ENCODE measurements at regions not wholly inside any gene's neighbourhood (a gene's known extent, or its start where the extent isn't known, plus 50 kb on each side); places are given as distances from the start of the nearest gene placed in this dataset.

DNA sequence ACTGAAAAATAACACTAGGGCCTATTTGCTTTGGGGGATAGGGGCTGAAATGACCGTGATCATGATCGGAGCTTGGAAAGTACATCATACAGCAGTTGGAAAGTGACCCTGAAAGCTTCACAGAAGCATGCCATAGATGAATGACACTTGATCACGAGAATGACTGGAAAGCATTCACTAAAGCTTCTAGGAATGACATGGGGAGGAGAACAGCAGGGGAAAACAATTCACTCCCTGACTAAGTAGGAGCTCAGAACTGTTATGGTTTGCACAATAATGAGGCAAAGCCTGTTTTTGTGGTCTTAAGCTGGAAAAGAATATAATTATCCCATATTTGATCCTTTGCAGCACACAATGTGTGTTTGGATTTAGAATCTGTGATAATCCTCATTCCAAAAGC, 237.5 kb downstream of the NOL4 start:
- TF ChIP-seq, protein P1, sequence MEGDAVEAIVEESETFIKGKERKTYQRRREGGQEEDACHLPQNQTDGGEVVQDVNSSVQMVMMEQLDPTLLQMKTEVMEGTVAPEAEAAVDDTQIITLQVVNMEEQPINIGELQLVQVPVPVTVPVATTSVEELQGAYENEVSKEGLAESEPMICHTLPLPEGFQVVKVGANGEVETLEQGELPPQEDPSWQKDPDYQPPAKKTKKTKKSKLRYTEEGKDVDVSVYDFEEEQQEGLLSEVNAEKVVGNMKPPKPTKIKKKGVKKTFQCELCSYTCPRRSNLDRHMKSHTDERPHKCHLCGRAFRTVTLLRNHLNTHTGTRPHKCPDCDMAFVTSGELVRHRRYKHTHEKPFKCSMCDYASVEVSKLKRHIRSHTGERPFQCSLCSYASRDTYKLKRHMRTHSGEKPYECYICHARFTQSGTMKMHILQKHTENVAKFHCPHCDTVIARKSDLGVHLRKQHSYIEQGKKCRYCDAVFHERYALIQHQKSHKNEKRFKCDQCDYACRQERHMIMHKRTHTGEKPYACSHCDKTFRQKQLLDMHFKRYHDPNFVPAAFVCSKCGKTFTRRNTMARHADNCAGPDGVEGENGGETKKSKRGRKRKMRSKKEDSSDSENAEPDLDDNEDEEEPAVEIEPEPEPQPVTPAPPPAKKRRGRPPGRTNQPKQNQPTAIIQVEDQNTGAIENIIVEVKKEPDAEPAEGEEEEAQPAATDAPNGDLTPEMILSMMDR (IDR thresholded peaks at IDR 0.05): no peak

DNA sequence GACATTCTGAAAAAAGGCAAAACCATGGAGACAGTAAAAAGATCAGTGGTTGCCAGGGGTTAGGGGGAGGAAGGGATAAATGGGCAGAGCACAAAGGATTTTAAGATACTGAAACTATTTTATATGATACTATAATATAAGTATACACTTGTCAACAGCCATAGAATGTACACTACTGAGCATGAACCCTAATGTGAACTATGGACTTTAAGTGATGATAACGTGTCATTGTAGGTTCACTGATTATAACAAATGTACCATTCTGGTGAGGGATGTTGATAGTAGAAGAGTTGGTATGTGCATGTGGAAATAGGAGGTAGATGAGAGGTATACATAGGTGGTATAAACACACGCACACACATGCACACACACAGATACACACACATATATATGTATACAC, 241.6 kb downstream of the NOL4 start:
- Mint-ChIP-seq H3K36me3 (ENCODE audit: low read depth) (no peaks in the 10 kb centered on the region), H3K9me3 (no peaks in the 10 kb centered on the region), H3K4me3 (no peak overlapping the region), H3K27ac (no peak overlapping the region), H3K4me1 (no peaks in the 10 kb centered on the region), H3K27me3 (ENCODE audit: low read depth, poor library complexity) (no peaks in the 10 kb centered on the region)
- TF ChIP-seq, protein P1 (IDR thresholded peaks at IDR 0.05): no peak
- no peak for DNase-seq

More for the DNA sequence above, 237.5 kb downstream of the NOL4 start:
- no peaks in the 10 kb centered on the region for H3K27me3 Mint-ChIP-seq (ENCODE audit: low read depth, poor library complexity)
- no peak for DNase-seq
- no peak overlapping the region for H3K27ac Mint-ChIP-seq
- no peak overlapping the region for H3K4me3 Mint-ChIP-seq
- H3K9me3 Mint-ChIP-seq: no peaks in the 10 kb centered on the region
- H3K36me3 Mint-ChIP-seq (ENCODE audit: low read depth): no peaks in the 10 kb centered on the region
- H3K4me1 Mint-ChIP-seq: no peaks in the 10 kb centered on the region

DNA sequence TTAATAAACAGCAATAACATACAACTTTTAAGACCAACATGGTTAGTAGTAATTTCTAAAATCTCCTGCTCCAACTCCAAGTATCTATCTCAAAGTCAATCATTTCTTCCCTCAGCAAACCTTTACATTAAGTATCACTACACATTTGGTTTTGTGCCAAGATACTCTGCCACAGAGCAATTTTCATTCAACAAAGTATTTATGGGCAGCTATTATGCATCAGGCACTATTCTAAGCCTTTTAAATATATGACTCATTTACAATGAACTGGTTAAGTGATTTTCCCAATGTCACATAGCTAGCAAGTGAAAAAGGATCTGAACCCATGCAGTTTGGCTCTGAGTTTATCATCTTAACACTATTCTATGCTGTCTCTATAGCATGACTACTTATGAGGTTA, 264.3 kb downstream of the NOL4 start:
- Mint-ChIP-seq H3K27me3 (ENCODE audit: low read depth, poor library complexity) (no peaks in the 10 kb centered on the region), H3K4me1 (peaks cover 4% of the 10 kb centered on the region), H3K4me3 (no peak overlapping the region), H3K36me3 (ENCODE audit: low read depth) (no peaks in the 10 kb centered on the region), H3K27ac (no peak overlapping the region), H3K9me3 (no peaks in the 10 kb centered on the region)
- DNase-seq: no peak
- TF ChIP-seq, protein P1 (IDR thresholded peaks at IDR 0.05): no peak

DNA sequence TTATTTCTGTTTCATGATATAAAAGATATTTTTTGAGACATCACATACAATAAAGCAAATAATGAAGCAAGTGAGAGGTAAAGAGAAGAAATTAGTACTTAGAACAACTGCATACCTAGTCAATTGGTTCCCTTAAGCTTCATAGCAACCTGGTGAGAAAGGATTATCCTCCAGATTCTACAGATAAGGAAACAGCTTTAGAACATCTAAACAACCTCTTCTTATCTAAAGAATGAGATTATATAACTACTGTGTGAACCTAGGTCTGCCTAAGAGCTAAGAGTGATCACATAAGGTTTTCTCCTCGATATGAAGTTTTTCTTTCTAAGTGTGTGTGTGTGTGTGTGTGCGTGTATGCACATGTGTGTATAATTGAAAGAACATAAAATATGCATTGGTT, 265.1 kb downstream of the NOL4 start:
- no peaks in the 10 kb centered on the region for H3K27me3 Mint-ChIP-seq (ENCODE audit: low read depth, poor library complexity)
- no peak for DNase-seq
- no peaks in the 10 kb centered on the region for H3K9me3 Mint-ChIP-seq
- H3K36me3 Mint-ChIP-seq (ENCODE audit: low read depth): no peaks in the 10 kb centered on the region
- H3K4me3 Mint-ChIP-seq: no peak overlapping the region
- TF ChIP-seq, protein P1 (IDR thresholded peaks at IDR 0.05): no peak
- no peak overlapping the region for H3K27ac Mint-ChIP-seq
- H3K4me1 Mint-ChIP-seq: peaks cover 4% of the 10 kb centered on the region

DNA sequence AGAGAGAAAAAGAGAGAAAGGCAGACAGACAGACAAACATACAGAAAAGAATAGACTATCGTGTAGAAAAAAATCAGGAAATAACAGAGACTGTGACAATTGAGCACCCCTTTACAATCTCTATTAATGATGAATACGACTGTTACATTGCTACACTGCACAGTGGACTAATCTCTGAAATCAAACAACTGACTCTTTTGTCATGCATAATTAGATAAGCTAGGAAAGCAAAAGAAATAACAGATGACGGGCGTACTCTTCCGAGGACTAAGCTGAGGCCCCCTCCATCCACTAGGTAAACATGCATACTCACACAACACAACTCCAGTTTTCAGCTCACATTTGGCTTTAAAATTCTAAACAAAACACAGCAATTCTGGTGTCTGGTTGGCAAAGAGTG, 267.0 kb downstream of the NOL4 start:
- no peak overlapping the region for H3K4me3 Mint-ChIP-seq
- H3K27me3 Mint-ChIP-seq (ENCODE audit: low read depth, poor library complexity): no peaks in the 10 kb centered on the region
- no peak for DNase-seq
- H3K27ac Mint-ChIP-seq: no peak overlapping the region
- TF ChIP-seq, protein P1 (IDR thresholded peaks at IDR 0.05): no peak
- peaks cover 4% of the 10 kb centered on the region for H3K4me1 Mint-ChIP-seq
- H3K9me3 Mint-ChIP-seq: no peaks in the 10 kb centered on the region
- H3K36me3 Mint-ChIP-seq (ENCODE audit: low read depth): no peaks in the 10 kb centered on the region

DNA sequence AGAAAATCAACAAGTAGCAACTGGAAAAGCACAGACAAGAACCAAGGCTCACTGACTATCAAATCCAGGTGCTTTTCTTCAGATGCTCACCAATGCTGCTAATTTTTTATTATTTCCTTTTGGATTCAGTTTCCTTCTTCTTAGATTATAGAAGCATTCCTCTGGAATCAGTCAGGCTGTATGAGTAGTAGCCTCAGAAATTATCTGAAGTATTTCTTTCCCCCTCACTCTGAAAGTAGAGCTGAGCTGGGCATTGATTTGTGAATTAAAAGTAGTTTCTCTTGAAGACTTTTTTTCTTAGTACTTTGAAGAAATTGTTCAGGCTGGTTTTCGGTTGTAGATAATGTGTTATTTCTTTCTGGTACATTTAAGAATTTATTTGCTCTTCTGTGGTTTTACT, 273.7 kb downstream of the NOL4 start:
- Mint-ChIP-seq H3K27ac (no peak overlapping the region), H3K4me3 (no peak overlapping the region), H3K4me1 (no peaks in the 10 kb centered on the region), H3K27me3 (ENCODE audit: low read depth, poor library complexity) (no peaks in the 10 kb centered on the region), H3K9me3 (no peaks in the 10 kb centered on the region), H3K36me3 (ENCODE audit: low read depth) (no peaks in the 10 kb centered on the region)
- no peak for DNase-seq
- TF ChIP-seq, protein P1 (IDR thresholded peaks at IDR 0.05): no peak

All from nephron progenitor cell (in vitro differentiated cells).